NCI-H510A treated with DMSO at 0.1 percent for 48 hours (cell line): ENCODE measurements at regions not wholly inside any gene's neighbourhood (a gene's known extent, or its start where the extent isn't known, plus 50 kb on each side); places are given as distances from the start of the nearest gene placed in this dataset.

Source experiments
- DNase-seq: peaks from one replicate; lab custom pipeline; 2025; lab: John Stamatoyannopoulos, UW

DNA sequence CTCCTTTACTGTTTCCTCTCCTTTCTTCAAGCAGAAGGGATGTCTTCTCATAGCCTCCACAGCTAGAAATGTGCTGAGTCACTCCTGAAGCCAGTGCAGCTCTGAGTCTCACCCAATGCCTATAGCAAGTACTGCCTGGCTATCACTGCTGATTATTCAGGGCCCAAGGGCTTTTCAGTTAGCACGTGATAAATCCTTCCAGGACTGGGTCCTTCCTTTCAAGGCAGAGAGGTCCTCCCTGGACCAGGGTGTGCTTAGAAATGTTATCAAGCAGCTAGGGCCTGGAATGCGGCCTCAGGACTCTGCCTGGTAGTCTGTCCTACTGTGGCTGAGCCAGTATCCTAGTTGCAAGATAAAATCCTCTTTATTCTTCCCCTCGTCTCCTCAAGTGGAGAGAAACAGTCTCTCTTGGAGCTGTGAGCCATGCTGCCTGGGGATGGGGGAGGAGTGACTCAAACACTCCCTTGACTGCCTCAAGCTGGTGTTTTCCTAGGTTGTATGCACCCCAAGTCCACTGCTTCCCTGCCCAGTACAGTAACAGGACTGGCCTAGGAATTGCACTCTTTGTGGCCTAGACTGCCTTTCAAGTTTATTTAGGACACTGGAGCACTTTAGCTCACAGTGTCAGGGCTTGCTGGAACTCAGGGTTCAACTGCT lies 198.7 kb upstream of the SERP2 start:
- DNase-seq, result no peak

DNA sequence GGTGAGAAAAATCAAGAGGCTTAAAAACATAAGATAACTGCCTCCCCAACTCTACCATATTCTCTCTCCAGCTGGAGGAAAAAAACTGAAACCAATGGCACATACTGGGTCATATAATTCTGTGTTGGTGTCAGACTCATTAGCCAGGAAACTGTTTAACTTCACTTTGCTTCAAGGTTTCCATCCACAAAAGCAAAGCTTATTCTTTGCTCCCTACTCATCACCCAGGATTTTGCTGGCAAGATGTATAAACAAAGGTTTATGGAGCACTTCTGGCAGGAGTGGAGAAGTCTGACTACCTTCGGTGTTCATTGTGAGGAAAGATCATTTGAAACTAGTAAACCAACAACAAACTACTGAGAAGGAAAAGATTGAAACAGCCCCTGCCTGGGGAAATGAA lies 197.5 kb upstream of the SERP2 start:
- DNase-seq, result no peak

DNA sequence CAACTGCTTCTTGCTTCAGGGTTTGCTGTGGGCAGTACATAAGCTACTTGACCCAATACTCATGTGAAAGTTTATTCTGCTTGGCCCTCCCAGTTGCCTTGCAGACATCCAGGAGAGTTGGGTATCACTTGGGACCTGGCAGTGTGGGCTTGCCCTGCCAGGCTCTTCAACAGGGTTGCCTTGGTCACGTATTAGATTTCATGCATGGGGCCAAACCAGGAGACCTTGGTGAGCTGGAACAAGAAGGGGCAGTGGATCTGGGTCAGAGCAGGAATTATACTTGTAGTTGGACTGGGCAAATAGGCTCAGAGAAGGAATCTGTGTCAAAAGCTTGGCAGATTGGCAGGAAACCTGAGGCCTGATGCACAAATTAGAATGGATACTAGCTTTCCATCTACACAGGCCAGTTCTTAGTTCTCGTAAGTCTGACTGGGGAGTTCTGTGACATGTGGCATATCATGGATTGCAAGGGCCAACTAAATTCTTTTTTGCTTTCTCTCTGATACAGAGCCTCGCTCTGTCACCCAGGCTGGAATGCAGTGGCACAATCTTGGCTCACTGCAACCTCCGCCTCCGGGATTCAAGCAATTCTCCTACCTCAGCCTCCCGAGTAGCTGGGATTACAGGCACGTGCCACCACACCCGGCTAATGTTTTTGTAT lies 192.6 kb upstream of the SERP2 start:
- DNase-seq, result no peak

DNA sequence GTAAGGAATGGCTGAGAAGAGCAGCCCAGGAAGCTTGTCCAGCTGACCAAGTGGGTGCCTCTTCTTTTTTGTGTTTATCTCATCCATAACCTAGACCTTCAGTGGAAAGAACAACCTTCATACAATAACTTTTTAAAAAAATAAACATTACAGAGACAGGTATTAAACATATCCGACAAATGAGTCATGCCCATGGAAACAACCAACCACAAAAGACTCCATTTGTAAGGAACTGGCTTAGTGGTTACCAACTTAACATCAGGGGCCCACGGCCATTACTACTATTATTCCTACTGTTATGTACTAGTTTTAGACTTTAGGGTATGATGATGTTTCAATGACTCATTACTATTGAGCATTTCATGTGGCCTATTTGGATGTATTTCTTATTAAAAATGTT lies 191.7 kb upstream of the SERP2 start:
- no peak for DNase-seq

DNA sequence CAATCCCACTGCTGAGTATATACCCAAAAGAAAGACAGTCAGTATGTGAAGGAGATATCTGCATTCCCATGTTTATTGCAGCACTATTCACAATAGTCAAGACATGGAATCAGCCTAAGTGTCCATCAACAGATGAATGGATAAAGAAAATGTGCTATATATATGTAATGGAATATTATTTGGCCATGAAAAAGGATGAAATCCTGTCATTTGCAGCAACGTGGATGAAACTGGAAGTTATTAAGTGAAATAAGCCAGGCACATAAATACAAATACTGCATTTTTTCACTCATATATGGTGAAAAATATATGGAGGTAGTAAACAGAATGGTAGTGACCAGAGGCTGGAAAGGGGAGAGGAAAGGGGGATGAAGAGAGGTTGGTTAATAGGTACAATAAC lies 188.9 kb upstream of the SERP2 start:
- no peak for DNase-seq

DNA sequence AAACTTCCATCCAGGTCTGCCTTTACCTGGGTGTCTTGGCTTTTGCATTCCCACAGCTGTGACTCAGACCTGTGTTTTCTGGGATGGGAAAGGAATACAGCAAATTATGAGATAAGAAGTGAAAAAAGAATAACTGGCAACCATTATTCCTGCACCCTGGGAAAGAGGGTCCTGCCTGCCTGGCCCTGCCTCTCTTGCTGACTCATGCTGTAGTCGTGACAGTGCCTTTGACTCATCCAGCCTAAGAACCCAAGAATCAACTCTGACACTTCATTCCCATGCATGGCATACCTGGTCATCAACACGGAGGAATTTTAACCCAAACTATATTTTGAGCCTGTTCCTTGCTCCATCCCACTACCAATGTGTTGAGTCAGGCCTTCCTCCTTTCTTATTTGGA lies 185.4 kb upstream of the SERP2 start:
- DNase-seq, result no peak

DNA sequence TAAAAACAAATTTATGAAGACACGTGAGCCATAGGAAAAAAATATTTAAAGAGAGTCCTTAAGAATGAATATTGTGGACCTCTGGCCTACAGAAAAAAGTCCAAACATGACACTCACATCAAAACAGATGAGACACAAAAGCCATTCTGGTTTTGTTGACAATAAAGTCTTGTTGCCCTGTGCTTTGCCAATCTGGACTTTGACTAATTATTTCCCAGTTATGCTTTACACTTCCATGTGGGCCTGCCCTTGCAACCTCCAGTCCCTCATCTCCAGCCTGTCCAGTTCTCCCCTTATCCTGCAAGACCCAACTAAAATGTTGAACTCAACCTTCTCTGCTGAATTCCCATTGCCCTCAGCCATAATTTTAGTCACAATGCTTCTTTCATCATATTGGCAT lies 184.5 kb upstream of the SERP2 start:
- no peak for DNase-seq

DNA sequence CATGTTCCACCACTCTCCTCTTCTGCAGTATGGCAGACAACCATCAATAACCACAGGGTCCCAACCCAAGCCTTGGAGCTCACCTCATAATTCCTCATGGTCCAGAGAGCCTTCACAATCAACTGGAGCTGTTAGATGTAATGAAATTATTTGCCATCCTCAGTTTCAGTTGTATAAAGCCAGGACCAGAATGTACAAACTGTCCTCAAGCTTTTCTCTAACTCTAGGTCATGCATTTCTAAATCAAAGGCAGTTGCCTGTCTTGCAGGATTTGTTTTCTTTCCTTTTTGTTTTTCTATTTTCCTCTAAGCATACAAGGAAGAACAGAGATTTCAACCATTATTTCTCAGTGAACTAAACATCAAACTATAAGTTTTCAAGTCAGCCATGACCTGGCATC lies 182.5 kb upstream of the SERP2 start:
- no peak for DNase-seq

DNA sequence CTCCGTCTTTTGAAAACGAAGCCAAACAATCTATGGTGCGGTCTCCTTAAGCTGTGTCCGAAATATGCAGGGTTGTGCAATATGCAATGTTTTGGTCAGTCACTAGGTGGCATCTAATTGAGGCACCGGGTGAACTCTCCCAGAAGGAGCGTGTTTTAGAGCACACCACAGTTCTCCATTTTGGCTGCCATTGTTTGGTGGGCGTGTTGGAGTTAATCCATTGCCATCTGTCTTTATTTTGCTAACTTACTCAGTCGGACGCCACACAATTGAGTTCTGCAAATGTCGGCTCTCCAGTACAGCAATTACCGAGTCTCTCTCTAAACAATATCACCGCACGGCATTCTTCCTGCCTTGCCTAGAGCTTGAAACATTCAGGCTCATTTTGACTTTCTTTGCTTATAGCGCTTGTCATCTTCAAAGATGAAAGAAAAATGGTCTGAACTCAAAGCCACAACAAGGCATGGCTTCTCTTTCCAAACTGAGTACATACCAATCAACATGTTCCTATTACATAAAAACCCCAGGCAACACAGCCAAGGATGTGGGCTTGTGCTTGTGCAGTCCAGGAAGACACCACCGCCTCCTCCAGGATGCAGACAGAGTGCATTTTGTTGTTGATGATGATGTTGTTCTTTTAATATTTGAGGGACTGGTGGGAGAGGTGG lies 182.0 kb upstream of the SERP2 start:
- DNase-seq, result peak; percentile 5

DNA sequence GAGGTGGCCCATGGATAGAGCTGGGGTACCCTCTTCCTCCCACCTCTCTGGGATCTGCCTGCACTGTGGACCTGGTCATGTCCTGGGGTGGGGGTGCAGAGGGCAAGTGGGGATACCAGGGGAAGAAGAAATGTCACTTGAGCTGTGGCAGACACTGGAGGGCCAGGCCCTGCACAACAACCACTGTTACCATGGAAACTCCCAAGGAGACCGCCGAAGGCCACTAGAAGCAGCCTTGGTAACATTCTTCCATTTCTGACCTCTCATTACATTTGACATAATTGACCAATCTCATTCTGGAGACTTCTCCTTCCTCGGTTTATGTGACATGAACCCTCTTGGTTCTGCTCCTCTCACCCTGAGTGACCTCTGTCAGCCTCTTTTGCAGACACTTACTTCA lies 179.9 kb upstream of the SERP2 start:
- DNase-seq, result no peak

DNA sequence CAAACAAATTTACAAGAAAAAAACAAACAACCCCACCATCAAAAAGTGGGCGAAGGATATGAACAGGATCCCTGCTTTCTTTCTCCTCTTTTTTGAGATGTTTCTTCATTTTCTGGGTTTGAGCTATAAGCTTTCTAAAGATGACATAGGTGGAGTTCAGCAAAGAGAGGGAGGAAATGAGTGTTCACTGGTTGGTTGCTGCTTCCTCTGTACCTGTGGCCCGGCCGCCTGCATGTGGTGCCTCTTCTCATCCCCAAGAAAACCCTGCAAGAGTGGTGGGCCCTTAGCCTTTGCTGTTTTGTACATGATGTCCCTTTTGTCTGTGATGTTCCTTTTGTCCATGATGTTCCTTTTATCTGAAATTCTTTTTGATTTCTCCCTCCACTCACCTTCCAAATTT lies 178.4 kb upstream of the SERP2 start:
- DNase-seq, result no peak

DNA sequence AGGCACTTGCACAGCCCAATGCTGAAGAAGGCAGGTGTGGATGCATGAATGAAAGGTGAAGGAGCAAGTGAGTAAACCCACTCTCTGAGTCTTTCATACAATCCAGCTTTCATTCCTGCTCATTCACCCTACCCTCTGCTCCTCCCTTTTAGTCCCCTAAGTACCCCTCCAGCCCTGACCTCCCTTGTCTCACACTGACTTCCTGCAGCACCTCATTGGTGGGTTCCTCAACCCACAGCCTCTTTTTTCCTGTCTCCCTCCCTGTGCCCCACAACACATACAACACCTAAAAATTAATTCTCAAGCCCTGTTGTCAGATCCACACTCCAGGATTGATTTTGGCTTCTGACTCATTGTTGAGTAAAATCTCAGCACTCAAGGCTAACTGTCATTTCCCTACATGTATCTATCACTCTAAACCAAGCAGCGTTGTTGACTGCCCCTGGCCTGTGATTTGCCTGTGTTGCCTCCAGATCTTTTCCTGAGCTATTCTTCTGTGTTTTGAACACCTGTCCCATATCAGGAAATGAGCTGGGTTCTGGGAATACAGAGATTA lies 177.3 kb upstream of the SERP2 start:
- no peak for DNase-seq

DNA sequence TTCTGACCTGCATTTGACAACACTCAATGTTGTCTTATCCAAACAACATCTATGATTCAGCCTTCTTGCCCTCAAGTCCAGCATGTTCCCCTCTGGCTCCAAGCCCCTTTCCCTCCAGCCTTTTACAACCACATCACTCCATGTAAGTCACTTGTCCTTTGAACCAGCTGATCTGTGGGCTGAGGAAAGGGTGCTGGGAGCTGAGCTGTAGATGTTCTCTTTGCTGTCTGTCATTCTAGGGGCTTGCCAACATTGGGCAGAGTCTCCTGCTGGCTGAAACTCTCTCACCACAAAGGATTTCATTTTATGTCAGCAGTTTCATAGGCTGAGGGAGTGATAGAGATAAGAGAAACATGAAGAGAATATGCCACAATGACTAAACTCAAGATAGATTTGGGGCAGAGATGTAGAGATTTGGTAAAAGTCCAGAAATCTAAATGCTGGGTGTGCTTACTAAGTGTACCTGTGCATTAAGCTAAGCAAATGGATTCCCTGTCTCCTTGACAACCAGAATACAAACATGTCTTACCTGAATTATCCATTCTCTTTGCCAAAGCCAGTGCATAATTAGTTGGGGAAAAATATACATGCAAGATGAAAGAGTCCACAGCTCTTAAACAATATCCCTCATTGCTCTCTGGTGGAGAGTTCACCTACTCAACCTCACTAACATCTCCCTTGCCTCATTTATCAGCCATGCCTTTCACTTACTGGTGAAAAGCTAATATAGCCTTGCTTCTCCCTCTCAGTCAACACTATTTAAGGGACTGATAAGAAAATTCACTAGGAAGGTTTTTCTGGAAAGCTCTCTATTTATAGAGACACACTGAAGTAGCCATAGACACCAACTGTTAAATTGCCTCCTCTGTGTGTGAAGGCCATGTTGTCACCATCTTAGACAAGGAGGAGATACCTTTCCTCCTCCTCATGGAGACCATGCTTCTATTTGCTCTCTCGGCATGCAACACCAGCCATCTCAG lies 175.5 kb upstream of the SERP2 start:
- no peak for DNase-seq

DNA sequence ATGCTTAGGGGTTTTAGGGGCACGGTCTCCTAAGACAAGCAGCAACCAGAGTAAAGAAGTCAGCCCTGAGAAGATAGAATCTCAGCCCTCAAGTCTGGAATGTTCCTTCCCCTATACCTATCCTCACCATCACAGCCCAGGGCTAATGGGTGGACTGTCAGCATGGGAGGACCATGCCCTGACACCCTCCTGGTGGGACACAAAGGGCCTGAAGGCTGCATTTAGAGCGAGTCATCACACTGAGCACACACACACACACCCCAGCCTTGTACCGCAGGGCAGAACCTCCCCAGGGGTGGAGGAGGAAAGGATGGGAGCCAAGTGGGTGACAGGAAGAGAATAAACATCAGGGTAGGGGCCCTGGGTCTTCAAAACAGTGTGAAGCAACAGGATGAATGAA lies 174.8 kb upstream of the SERP2 start:
- no peak for DNase-seq

DNA sequence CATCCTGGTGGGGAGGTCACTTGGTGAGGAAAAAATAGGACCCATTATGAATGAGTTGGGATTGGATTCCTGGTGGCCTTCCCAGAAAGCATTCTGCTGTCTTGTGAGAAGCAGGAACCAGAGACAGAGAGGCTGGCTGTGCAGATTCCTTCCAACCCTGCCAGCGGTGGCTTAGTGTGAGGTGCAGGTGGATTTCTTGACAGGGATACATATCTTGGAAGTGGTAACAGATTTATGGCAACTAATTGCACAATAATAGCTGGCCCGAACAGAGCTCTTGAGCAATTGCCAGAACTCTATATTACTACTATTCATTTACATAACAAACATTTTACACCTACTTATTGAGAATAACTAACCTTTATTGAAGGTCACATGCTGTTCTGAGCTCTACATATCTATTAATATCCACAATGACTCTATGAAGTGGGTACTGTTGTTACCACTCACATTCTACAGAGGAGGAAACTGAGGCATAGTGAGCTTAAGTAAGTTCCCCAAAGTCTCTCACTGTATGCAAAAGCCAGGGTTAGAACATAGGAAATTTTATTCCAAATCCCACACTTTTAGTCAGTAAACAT lies 173.9 kb upstream of the SERP2 start:
- no peak for DNase-seq

DNA sequence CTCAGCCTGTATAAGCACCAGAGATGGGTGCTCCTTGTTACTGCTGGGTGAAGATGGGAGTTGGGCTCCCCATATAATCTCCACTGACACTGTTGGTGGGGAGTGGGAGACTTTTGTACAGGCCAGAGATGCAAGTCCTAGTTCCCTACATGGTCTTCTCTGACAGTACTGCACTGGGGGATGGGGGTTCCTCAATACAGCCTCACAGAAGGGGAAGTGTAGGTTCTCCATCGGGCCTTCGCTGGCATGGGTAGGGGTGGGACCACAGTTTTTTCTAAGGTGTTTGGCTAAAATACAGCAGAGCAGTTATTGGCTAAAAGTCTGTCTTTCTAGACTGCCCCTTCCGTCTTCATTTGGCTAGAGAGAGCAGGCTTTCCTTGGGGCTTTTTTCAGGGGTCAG lies 167.2 kb upstream of the SERP2 start:
- no peak for DNase-seq

DNA sequence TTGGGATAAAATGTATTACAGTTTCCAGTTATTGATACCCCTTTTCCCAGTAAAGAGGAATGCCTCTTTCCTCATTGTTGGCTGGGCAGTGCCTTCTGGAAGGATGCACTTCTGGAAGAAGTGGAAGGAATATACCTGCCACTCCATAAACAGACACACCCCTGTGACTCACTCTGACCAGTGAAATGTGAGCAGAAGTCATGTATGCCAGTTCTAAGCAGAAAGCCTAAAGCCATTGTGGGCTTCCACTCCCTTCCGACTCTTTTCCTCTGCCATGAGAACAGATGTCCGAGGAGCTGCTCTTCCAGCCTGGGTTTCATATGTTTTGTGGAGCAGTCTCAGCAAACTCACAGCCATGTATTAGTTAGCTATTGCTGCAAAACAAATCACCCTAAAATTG lies 166.1 kb upstream of the SERP2 start:
- no peak for DNase-seq

DNA sequence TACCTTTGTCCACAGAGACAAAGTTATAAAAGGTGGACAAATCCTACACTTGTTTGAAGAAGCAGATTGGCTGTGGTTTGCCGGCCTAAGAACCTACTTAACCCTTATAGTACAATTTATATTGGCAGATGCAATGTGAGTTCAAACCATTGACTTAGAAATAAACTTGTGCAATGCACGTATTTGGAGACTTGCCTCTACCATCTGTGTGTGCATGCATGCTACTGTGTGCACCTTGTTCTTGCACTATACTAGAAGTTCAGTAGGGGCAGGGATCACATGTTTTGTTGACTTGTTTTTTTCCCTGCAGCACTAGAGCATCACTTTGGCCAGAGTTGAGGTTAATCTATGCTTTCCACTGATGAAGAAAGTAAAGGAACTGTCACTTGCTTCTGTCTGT lies 163.1 kb upstream of the SERP2 start:
- DNase-seq, result no peak

DNA sequence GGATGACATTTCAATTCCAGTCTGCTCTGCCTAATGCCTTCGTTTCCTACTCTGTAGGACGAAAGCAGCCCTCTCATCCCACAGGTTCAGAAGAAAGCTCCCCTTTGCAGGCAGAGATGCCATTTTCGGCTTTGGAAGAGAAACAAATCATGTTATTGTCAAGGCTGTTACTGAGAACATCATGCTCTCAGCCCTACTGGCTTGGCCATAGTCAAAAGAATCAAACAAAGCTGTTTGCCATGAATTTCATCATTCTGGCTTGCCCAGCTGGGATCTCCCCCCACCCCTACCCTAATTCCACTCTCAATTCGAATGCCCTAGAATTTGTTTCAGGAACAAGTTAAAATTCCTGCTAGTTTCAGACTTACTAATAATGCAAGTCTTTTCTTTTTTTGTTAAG lies 162.3 kb upstream of the SERP2 start:
- no peak for DNase-seq

DNA sequence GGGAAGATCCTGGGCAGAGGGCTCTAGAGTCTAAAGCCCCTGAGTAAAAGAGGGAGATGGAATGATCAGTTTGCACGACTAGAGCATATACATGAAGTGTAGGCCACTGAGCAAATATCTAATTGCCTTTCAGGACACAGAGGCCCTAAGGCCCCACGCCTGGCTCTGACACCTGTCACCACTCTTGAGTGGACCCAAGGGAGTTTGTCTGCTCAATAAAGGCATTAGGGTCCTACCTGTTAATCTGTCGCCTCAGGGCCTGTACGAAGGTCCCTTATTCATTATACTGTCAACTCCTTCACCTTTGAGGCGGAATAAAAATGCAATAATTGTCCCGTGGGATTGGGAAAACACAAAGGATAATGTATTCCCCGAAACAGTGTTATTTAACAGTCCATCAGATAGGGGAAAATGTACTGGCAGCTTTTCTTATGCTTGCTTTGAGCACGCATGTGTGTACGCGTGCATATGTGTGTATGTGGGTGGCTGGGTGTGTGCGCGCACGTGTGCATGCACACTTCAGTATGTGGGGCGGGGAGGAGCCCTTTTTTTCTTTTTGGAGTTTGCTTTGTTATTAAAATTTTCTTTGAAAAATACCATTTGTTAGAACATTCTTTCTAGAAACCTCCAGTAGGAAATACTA lies 161.8 kb upstream of the SERP2 start:
- DNase-seq, result no peak
